ENCODE measurements at regions not wholly inside any gene's neighbourhood (a gene's known extent, or its start where the extent isn't known, plus 50 kb on each side); places are given as distances from the start of the nearest gene placed in this dataset.

GRCh38 chr9:16118043-16118442, 565.2 kb downstream of the CCDC171 start:
- H3K4me1 ChIP-seq (ENCODE audit: insufficient read depth, low read length): no peaks in the 10 kb centered on the region
- H3K27ac Mint-ChIP-seq: no peak overlapping the region
- no peak overlapping the region for H3K4me3 ChIP-seq (ENCODE audit: low read length in 2 of 2)
- intact Hi-C loops (cut with micrococcal nuclease): no loop called here
- no peak overlapping the region for H3K4me3 Mint-ChIP-seq
- H3K27me3 Mint-ChIP-seq: no peaks in the 10 kb centered on the region
- H3K36me3 Mint-ChIP-seq: no peaks in the 10 kb centered on the region
- no peaks in the 10 kb centered on the region for H3K4me1 Mint-ChIP-seq
- H3K27ac ChIP-seq (ENCODE audit: low read depth, low read length): no peak overlapping the region
- H3K9me3 Mint-ChIP-seq: peaks cover 0 to 5% (median 0%) of the 10 kb centered on the region in 8 donors
- POLR2A ChIA-PET (ENCODE audit: partially characterized antibody): no interaction called here
- no peaks in the 10 kb centered on the region for H3K36me3 ChIP-seq (ENCODE audit: insufficient read depth, low read length)
- no peaks in the 10 kb centered on the region for H3K9me3 ChIP-seq (ENCODE audit: control insufficient read depth in 1 of 2, low read length in 2 of 2)
- CTCF ChIA-PET (ENCODE audit: partially characterized antibody): no interaction called here
- no peak for DNase-seq
- H3K27me3 ChIP-seq (ENCODE audit: insufficient read depth, low read length): no peaks in the 10 kb centered on the region

GRCh38 chr9:16119261-16120230, 566.7 kb downstream of the CCDC171 start:
- no peaks in the 10 kb centered on the region for H3K36me3 Mint-ChIP-seq
- Histone ChIP-seq H3K4me3 (ENCODE audit: low read length in 2 of 2) (no peak overlapping the region), H3K9me3 (ENCODE audit: control insufficient read depth in 1 of 2, low read length in 2 of 2) (no peaks in the 10 kb centered on the region), H3K27me3 (ENCODE audit: insufficient read depth, low read length) (no peaks in the 10 kb centered on the region), H3K27ac (ENCODE audit: low read depth, low read length) (no peak overlapping the region), H3K36me3 (ENCODE audit: insufficient read depth, low read length) (no peaks in the 10 kb centered on the region), H3K4me1 (ENCODE audit: insufficient read depth, low read length) (no peaks in the 10 kb centered on the region)
- H3K4me3 Mint-ChIP-seq: no peak overlapping the region
- no peaks in the 10 kb centered on the region for H3K4me1 Mint-ChIP-seq
- ChIA-PET CTCF (ENCODE audit: partially characterized antibody) (no interaction called here), POLR2A (ENCODE audit: partially characterized antibody) (no interaction called here)
- no peak overlapping the region for H3K27ac Mint-ChIP-seq
- intact Hi-C loops (cut with micrococcal nuclease): no loop called here
- H3K9me3 Mint-ChIP-seq: peaks cover 0 to 6% (median 2%) of the 10 kb centered on the region in 8 donors
- H3K27me3 Mint-ChIP-seq: no peaks in the 10 kb centered on the region
- DNase-seq: no peak

DNA sequence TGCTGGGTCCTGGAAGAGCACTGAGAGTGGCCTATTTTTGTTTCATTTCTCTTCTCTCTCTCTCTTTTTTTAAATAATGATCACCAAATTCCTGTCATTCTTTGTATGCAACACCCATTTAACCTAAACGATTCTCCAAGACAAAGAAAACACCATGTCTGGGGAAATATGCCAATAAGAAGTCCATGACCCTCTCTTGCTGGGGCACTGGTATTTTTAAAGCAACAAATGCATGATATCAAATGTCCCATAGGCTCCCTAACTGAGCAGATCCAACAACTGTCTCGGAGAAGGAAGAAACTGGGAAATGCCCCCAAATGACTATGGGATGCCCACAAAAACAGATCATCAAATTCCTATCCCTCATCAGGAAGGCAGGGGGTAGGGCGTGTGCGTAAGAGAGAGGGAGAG, 567.4 kb downstream of the CCDC171 start:
- no peaks in the 10 kb centered on the region for H3K4me1 Mint-ChIP-seq
- no peak overlapping the region for H3K4me3 Mint-ChIP-seq
- CTCF ChIA-PET (ENCODE audit: partially characterized antibody): no interaction called here

DNA sequence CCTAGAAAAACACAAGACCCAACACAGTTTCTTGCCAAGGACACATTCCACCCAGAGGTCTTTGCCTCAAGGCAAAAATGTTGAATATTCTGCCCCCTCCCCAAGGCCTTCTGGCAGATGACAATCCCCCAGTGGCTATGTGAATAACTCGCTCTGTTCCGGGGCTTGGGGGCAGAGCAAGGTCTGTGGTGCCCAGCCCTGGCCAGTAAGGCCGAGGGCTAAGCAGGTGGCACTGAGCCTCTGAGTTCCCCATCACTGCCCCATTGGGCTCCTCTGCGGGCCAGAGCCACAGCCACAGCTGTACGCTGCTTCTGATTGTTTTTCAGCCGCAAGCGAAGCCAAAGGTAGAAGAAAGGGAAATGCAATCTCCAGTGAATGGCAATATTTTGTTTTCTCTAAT, 567.9 kb downstream of the CCDC171 start:
- H3K27ac Mint-ChIP-seq: no peak overlapping the region
- no peaks in the 10 kb centered on the region for H3K36me3 ChIP-seq (ENCODE audit: insufficient read depth, low read length)
- no peaks in the 10 kb centered on the region for H3K4me1 Mint-ChIP-seq
- H3K9me3 Mint-ChIP-seq: peaks cover 0 to 10% (median 2%) of the 10 kb centered on the region in 8 donors
- DNase-seq: no peak
- ChIA-PET CTCF (ENCODE audit: partially characterized antibody) (no interaction called here), POLR2A (ENCODE audit: partially characterized antibody) (no interaction called here)
- intact Hi-C loops (cut with micrococcal nuclease): no loop called here
- no peaks in the 10 kb centered on the region for H3K9me3 ChIP-seq (ENCODE audit: control insufficient read depth in 1 of 2, low read length in 2 of 2)
- no peaks in the 10 kb centered on the region for H3K27me3 ChIP-seq (ENCODE audit: insufficient read depth, low read length)
- no peaks in the 10 kb centered on the region for H3K36me3 Mint-ChIP-seq
- H3K4me3 Mint-ChIP-seq: no peak overlapping the region
- H3K27ac ChIP-seq (ENCODE audit: low read depth, low read length): no peak overlapping the region
- H3K27me3 Mint-ChIP-seq: peaks cover 0 to 2% of the 10 kb centered on the region in 2 donors
- H3K4me3 ChIP-seq (ENCODE audit: low read length in 2 of 2): no peak overlapping the region
- no peaks in the 10 kb centered on the region for H3K4me1 ChIP-seq (ENCODE audit: insufficient read depth, low read length)

More for the DNA sequence above, 567.4 kb downstream of the CCDC171 start:
- no peak overlapping the region for H3K27ac ChIP-seq (ENCODE audit: low read depth, low read length)
- DNase-seq: no peak
- no peaks in the 10 kb centered on the region for H3K36me3 Mint-ChIP-seq
- H3K27me3 Mint-ChIP-seq: peaks cover 0 to 1% of the 10 kb centered on the region in 2 donors
- no peaks in the 10 kb centered on the region for H3K36me3 ChIP-seq (ENCODE audit: insufficient read depth, low read length)
- no peak overlapping the region for H3K27ac Mint-ChIP-seq
- H3K9me3 Mint-ChIP-seq: peaks cover 0 to 7% (median 2%) of the 10 kb centered on the region in 8 donors
- POLR2A ChIA-PET (ENCODE audit: partially characterized antibody): no interaction called here
- H3K4me3 ChIP-seq (ENCODE audit: low read length in 2 of 2): no peak overlapping the region
- no peaks in the 10 kb centered on the region for H3K4me1 ChIP-seq (ENCODE audit: insufficient read depth, low read length)
- H3K9me3 ChIP-seq (ENCODE audit: control insufficient read depth in 1 of 2, low read length in 2 of 2): no peaks in the 10 kb centered on the region
- intact Hi-C loops (cut with micrococcal nuclease): no loop called here
- no peaks in the 10 kb centered on the region for H3K27me3 ChIP-seq (ENCODE audit: insufficient read depth, low read length)

DNA sequence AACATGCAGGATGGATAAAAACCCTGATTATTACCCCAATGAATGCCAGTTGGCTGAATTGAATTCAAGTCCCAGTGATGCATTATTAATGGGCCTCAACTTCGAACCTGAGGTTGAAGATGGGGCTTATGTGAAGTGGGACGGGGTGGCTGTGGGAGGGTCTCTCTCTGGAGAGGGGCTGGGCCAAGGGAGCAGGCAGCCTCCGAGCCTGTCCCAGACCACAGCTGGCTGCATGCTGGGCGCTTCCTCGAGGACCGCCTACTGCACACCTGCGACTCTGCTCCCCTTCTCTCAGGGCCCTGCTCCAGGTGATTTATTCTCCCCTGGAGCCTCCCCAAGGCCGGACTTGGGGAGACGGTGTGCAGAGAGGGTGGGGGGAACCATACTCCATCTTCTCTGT, 568.3 kb downstream of the CCDC171 start:
- Mint-ChIP-seq H3K9me3 (peaks cover 0 to 10% (median 2%) of the 10 kb centered on the region in 8 donors), H3K4me1 (no peaks in the 10 kb centered on the region), H3K4me3 (no peak overlapping the region), H3K27me3 (peaks cover 0 to 2% of the 10 kb centered on the region in 2 donors), H3K27ac (no peak overlapping the region), H3K36me3 (no peaks in the 10 kb centered on the region)
- no peaks in the 10 kb centered on the region for H3K4me1 ChIP-seq (ENCODE audit: insufficient read depth, low read length)
- POLR2A ChIA-PET (ENCODE audit: partially characterized antibody): no interaction called here
- no peak overlapping the region for H3K4me3 ChIP-seq (ENCODE audit: low read length in 2 of 2)
- no peaks in the 10 kb centered on the region for H3K9me3 ChIP-seq (ENCODE audit: control insufficient read depth in 1 of 2, low read length in 2 of 2)
- CTCF ChIA-PET (ENCODE audit: partially characterized antibody): no interaction called here
- intact Hi-C loops (cut with micrococcal nuclease): no loop called here
- H3K27me3 ChIP-seq (ENCODE audit: insufficient read depth, low read length): no peaks in the 10 kb centered on the region
- H3K27ac ChIP-seq (ENCODE audit: low read depth, low read length): no peak overlapping the region
- no peak for DNase-seq
- H3K36me3 ChIP-seq (ENCODE audit: insufficient read depth, low read length): no peaks in the 10 kb centered on the region

DNA sequence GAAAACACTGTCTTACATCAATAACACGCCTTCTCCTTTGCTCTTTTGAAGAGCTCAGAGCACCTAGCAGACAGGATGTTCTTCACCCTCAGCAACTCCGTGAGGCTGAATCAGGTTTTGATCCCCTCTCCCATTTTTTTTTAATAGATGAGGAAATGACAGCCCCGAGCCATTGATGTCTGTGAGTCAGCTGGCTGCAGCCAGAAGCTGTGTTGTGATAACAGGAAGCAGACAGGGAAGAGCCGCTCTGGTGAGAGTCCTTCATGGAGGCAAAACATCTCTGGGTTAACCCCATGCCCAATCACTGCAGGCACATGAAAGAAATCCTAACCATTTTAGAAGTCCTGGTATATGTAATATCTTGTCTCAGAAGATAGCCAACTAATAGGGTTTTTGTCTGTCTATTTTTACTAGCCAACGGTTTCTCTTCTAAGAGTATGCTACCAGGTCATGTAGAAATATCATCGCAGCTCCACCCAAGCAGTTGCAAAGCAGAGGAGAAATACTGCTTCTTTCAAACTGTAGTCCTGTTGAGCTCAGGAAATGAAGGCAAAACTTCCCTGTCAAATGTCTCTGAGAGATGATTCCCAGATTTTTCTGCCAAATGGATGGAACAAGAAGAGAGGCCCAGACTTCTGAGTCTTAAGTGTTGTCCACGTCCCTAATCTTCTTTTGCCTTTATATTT, 568.9 kb downstream of the CCDC171 start:
- intact Hi-C loops (cut with micrococcal nuclease): no loop called here
- CTCF ChIA-PET (ENCODE audit: partially characterized antibody): no interaction called here

GRCh38 chr9:16125629-16126028, 572.8 kb downstream of the CCDC171 start:
- no peaks in the 10 kb centered on the region for H3K27me3 ChIP-seq (ENCODE audit: insufficient read depth, low read length)
- Mint-ChIP-seq H3K4me3 (no peak overlapping the region), H3K4me1 (no peaks in the 10 kb centered on the region)

More for the DNA sequence above, 568.9 kb downstream of the CCDC171 start:
- Histone ChIP-seq H3K4me1 (ENCODE audit: insufficient read depth, low read length) (no peaks in the 10 kb centered on the region), H3K36me3 (ENCODE audit: insufficient read depth, low read length) (no peaks in the 10 kb centered on the region), H3K9me3 (ENCODE audit: control insufficient read depth in 1 of 2, low read length in 2 of 2) (no peaks in the 10 kb centered on the region), H3K27me3 (ENCODE audit: insufficient read depth, low read length) (no peaks in the 10 kb centered on the region), H3K4me3 (ENCODE audit: low read length in 2 of 2) (no peak overlapping the region), H3K27ac (ENCODE audit: low read depth, low read length) (no peak overlapping the region)
- Mint-ChIP-seq H3K36me3 (no peaks in the 10 kb centered on the region), H3K4me1 (no peaks in the 10 kb centered on the region), H3K27ac (no peak overlapping the region), H3K27me3 (peaks cover 0 to 2% of the 10 kb centered on the region in 2 donors), H3K4me3 (no peak overlapping the region), H3K9me3 (peaks cover 0 to 10% (median 2%) of the 10 kb centered on the region in 8 donors)
- POLR2A ChIA-PET (ENCODE audit: partially characterized antibody): no interaction called here
- DNase-seq: no peak

More at GRCh38 chr9:16125629-16126028, 572.8 kb downstream of the CCDC171 start:
- Mint-ChIP-seq H3K27ac (no peak overlapping the region), H3K9me3 (peaks cover 0 to 14% (median 6%) of the 10 kb centered on the region in 8 donors), H3K27me3 (peaks cover 0 to 2% of the 10 kb centered on the region in 2 donors), H3K36me3 (no peaks in the 10 kb centered on the region)
- no peak for DNase-seq
- Histone ChIP-seq H3K4me1 (ENCODE audit: insufficient read depth, low read length) (no peaks in the 10 kb centered on the region), H3K36me3 (ENCODE audit: insufficient read depth, low read length) (no peaks in the 10 kb centered on the region), H3K9me3 (ENCODE audit: control insufficient read depth in 1 of 2, low read length in 2 of 2) (no peaks in the 10 kb centered on the region), H3K27ac (ENCODE audit: low read depth, low read length) (no peak overlapping the region), H3K4me3 (ENCODE audit: low read length in 2 of 2) (no peak overlapping the region)
- intact Hi-C loops (cut with micrococcal nuclease): no loop called here
- CTCF ChIA-PET (ENCODE audit: partially characterized antibody): no interaction called here
- POLR2A ChIA-PET (ENCODE audit: partially characterized antibody): no interaction called here
